SJSA1 (cell line): ENCODE measurements at regions not wholly inside any gene's neighbourhood (a gene's known extent, or its start where the extent isn't known, plus 50 kb on each side); places are given as distances from the start of the nearest gene placed in this dataset.
"Not testable (repeated sequence)": the region's sequence is repeated elsewhere in the genome, so short reads cannot be mapped to it uniquely, and the experiment has no call there.

ENCODE experiments used
- DNase-seq, 2 experiments: peaks; one replicate each; pipeline ENCODE4 v3.0.0-alpha.2; 2015 to 2020; ENCODE audit warnings: low spot score in 2 of 2, low read depth in 1 of 2
- H3K27ac ChIP-seq: fragments of 250-450 bp; sonication (Bioruptor Pico); 2 replicates; pipeline ENCODE4 v1.5.1; 2020; ENCODE audit warnings: mild to moderate bottlenecking, moderate library complexity
- H3K27me3 ChIP-seq: fragments of 250-450 bp; sonication (Bioruptor Pico); replicated peaks from 2 replicates; pipeline ENCODE4 v1.5.1; 2020; ENCODE audit warnings: mild to moderate bottlenecking, moderate library complexity
- H3K36me3 ChIP-seq: fragments of 250-450 bp; sonication (Bioruptor Pico); 2 replicates; pipeline ENCODE4 v1.5.1; 2020; ENCODE audit warnings: mild to moderate bottlenecking
- H3K4me1 ChIP-seq: fragments of 250-450 bp; sonication (Bioruptor Pico); replicated peaks from 2 replicates; pipeline ENCODE4 v1.6.1; 2021; ENCODE audit warnings: mild to moderate bottlenecking
- H3K4me3 ChIP-seq: fragments of 250-450 bp; sonication (Bioruptor Pico); 2 replicates; pipeline ENCODE4 v1.5.1; 2020; ENCODE audit warnings: mild to moderate bottlenecking
- H3K9me3 ChIP-seq: fragments of 250-450 bp; sonication (Bioruptor Pico); replicated peaks from 2 replicates; pipeline ENCODE4 v1.5.1; 2020; ENCODE audit warnings: mild to moderate bottlenecking

DNA sequence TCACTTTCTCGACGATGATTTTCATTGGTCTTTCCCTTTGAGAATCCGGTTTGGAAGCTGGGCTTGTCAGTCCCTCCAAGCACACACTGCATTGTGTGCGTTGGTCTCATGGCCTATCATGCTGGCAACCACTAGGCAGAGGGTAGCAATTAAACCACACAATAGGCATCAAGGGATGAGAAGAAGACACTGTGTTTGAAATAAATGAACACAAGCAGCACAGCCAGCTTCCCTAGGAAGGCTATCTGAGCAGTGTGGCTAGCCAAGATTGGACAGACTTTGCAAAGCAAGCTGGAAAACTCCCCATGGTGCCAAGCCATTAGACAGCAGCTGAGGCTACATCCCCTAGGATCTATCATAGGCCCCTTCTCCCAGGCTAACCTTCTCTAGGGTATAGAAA lies 288.7 kb downstream of the NUF2 start:
- DNase-seq: no peak
- H3K27me3 ChIP-seq: no peaks in the 10 kb centered on the region
- no peak overlapping the region for H3K4me3 ChIP-seq
- no peak overlapping the region for H3K27ac ChIP-seq
- no peaks in the 10 kb centered on the region for H3K9me3 ChIP-seq
- H3K36me3 ChIP-seq: no peaks in the 10 kb centered on the region
- H3K4me1 ChIP-seq: no peaks in the 10 kb centered on the region

- H3K4me1 ChIP-seq: no peaks in the 10 kb centered on the region
- H3K9me3 ChIP-seq: no peaks in the 10 kb centered on the region
- no peak overlapping the region for H3K27ac ChIP-seq
- H3K4me3 ChIP-seq: no peak overlapping the region
- H3K36me3 ChIP-seq: no peaks in the 10 kb centered on the region
- DNase-seq: no peak
- H3K27me3 ChIP-seq: no peaks in the 10 kb centered on the region
Measured at GRCh38 chr1:163614361-163614760, 292.6 kb downstream of the NUF2 start.

- Histone ChIP-seq H3K9me3 (no peaks in the 10 kb centered on the region), H3K4me3 (no peak overlapping the region), H3K4me1 (no peaks in the 10 kb centered on the region), H3K27me3 (no peaks in the 10 kb centered on the region), H3K36me3 (no peaks in the 10 kb centered on the region), H3K27ac (no peak overlapping the region)
- no peak for DNase-seq
Measured at GRCh38 chr1:163628034-163628773, 306.4 kb downstream of the NUF2 start.

DNA sequence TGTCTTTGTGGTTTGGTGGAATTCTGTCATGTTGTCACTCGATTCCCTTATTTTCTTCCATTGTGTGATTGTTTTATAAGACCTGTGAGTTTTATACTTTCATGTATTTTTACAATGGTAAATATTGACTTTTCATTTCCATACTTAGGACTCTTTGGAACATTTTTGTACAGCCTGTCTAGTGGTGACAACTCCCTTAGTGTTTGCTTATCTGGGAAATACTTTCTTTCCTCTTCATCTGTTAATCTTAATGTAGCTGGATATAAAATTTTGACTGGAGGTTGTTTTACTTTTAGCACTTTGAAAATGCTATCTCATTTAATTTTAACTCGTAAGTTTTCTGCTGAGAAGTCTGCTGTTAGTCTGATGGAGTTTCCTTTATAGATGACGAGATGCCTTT lies 310.5 kb downstream of the NUF2 start:
- H3K27ac ChIP-seq: no peak overlapping the region
- no peak overlapping the region for H3K4me3 ChIP-seq
- no peaks in the 10 kb centered on the region for H3K4me1 ChIP-seq
- no peak for DNase-seq
- no peaks in the 10 kb centered on the region for H3K27me3 ChIP-seq
- no peaks in the 10 kb centered on the region for H3K9me3 ChIP-seq
- H3K36me3 ChIP-seq: no peaks in the 10 kb centered on the region

DNA sequence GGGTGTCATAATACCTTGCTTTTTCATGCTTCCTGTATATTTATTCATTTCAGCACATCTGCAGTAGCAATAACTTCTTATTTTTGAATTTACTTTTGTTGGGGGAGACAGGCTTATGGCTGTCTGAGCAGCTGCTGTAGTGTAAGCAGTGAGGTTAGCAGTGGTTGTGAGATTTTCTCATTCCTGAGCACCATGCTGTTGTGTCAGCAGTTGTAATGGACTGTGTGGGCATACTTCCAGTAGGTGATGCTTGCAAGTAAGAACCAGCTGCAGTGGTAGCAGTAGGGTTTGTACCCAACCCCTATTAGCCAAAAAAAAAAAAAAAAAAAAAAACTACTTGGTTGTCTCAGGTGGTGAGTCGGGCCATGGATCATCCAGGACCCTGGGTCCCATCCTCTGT lies 311.6 kb downstream of the NUF2 start:
- no peaks in the 10 kb centered on the region for H3K9me3 ChIP-seq
- no peaks in the 10 kb centered on the region for H3K27me3 ChIP-seq
- H3K4me3 ChIP-seq: no peak overlapping the region
- H3K36me3 ChIP-seq: no peaks in the 10 kb centered on the region
- H3K27ac ChIP-seq: no peak overlapping the region
- no peaks in the 10 kb centered on the region for H3K4me1 ChIP-seq
- DNase-seq: no peak

GRCh38 chr1:163645676-163646075 lies 323.9 kb downstream of the NUF2 start:
- H3K4me3 ChIP-seq, H3K4me1 ChIP-seq, DNase-seq, H3K36me3 ChIP-seq, H3K27ac ChIP-seq, H3K27me3 ChIP-seq, H3K9me3 ChIP-seq: not testable (repeated sequence)

GRCh38 chr1:163650624-163651023 lies 328.9 kb downstream of the NUF2 start:
- Histone ChIP-seq H3K9me3 (no peaks in the 10 kb centered on the region), H3K36me3 (no peaks in the 10 kb centered on the region), H3K4me1 (no peaks in the 10 kb centered on the region), H3K27me3 (no peaks in the 10 kb centered on the region), H3K27ac (no peak overlapping the region), H3K4me3 (no peak overlapping the region)
- DNase-seq: no peak

DNA sequence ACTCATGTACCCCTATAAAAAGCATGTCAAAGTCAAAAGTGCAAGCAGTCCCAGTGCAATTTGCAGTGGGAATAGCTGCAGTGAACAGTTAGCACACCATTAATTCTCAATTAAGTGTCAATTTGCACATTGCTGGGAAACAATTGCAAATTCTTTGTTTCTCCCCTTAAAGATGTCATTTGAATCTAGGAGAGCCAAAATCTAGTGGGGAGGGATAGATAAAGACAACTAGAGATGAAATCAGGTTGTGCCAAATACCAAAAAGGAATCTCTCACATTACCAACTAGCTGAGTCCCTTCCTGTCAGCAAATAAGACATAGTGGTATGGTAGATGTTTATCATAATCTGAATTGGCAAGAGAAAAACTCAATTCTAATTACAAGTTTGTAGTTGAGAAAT lies 330.7 kb downstream of the NUF2 start:
- no peaks in the 10 kb centered on the region for H3K27me3 ChIP-seq
- no peak overlapping the region for H3K27ac ChIP-seq
- H3K36me3 ChIP-seq: no peaks in the 10 kb centered on the region
- H3K9me3 ChIP-seq: no peaks in the 10 kb centered on the region
- H3K4me3 ChIP-seq: no peak overlapping the region
- DNase-seq: no peak
- H3K4me1 ChIP-seq: no peaks in the 10 kb centered on the region

DNA sequence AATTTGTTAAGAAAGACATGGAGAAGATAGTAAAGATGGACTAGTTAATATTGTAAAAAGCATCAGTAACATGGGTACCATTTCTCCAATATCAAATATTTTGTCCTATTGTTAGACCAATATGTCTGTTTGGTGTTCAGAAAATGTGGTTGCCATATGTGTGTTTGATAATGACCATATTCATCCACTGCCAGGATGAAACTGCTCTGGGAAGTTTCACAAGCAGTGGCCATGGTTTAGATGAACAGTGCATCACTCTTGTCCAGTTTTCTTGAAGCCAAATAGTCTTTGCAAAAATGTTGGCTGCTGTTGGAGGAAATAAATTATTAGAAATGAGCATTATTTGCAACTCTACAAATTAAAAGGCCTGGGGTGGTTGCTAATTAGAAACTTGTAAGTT lies 333.8 kb downstream of the NUF2 start:
- H3K36me3 ChIP-seq: no peaks in the 10 kb centered on the region
- no peak for DNase-seq
- H3K27ac ChIP-seq: no peak overlapping the region
- H3K9me3 ChIP-seq: no peaks in the 10 kb centered on the region
- no peaks in the 10 kb centered on the region for H3K27me3 ChIP-seq
- no peaks in the 10 kb centered on the region for H3K4me1 ChIP-seq
- H3K4me3 ChIP-seq: no peak overlapping the region

GRCh38 chr1:163656095-163656759 lies 334.5 kb downstream of the NUF2 start:
- Histone ChIP-seq H3K27ac (no peak overlapping the region), H3K9me3 (no peaks in the 10 kb centered on the region), H3K4me1 (no peaks in the 10 kb centered on the region), H3K36me3 (no peaks in the 10 kb centered on the region), H3K27me3 (no peaks in the 10 kb centered on the region), H3K4me3 (no peak overlapping the region)
- DNase-seq: no peak

DNA sequence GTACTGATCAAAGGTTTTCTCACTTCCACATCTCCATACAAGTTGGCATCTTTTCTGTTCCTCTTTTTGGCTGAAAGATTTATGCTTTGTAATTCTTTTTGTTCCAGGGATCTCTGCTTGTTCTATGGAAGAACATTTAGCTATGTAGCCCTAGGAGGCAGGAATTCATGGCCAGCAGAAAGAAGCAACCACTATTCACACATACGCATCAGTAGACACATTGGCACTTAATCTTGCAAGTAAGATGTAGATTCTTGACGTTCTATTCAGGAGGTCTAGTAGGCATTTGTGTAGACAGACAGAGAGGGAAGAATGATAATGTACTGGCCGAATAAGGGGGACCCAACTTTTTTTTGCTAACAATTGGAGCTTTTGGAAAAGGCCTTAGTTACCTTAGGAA lies 336.0 kb downstream of the NUF2 start:
- DNase-seq: no peak
- Histone ChIP-seq H3K4me1 (no peaks in the 10 kb centered on the region), H3K36me3 (no peaks in the 10 kb centered on the region), H3K27me3 (no peaks in the 10 kb centered on the region), H3K27ac (no peak overlapping the region), H3K4me3 (no peak overlapping the region), H3K9me3 (no peaks in the 10 kb centered on the region)

- Histone ChIP-seq H3K4me3 (no peak overlapping the region), H3K36me3 (no peaks in the 10 kb centered on the region)
Measured at GRCh38 chr1:163661391-163661790, 339.6 kb downstream of the NUF2 start.

DNA sequence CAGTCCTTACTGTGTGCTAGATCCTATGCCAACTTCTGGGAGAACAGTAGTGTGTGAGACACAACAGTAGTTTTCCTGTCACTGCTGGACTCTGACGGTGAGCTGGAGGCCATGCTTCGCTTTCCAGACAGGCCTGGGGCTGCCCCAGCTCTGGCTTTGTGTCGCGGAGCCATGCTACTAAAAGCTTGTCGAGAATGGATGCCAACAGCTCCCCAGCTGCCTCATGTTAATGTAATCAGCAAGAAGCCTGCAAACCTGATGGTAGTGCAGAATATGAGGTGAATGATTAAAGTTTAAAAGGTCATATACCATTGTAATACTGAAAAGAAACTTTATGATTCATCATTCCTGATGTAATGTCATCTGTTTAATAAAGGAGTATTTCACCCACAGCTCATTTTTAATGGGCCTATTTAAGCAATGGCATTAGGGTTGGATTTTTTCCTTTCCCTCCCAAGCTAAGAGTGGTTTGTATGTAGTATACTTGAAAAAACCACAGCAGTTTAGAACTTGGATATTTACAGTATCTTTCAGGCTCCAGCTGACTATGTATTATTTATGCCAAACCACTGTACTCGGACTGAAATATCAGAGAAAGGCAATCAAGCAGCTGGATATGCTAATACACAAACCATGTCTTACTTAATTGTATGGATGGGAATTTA lies 343.0 kb downstream of the NUF2 start:
- no peaks in the 10 kb centered on the region for H3K9me3 ChIP-seq
- no peaks in the 10 kb centered on the region for H3K27me3 ChIP-seq
- no peaks in the 10 kb centered on the region for H3K4me1 ChIP-seq
- H3K27ac ChIP-seq: no peak overlapping the region
- H3K36me3 ChIP-seq: no peaks in the 10 kb centered on the region
- no peak overlapping the region for H3K4me3 ChIP-seq
- no peak for DNase-seq

More at GRCh38 chr1:163661391-163661790, 339.6 kb downstream of the NUF2 start:
- no peaks in the 10 kb centered on the region for H3K9me3 ChIP-seq
- H3K27ac ChIP-seq: no peak overlapping the region
- no peaks in the 10 kb centered on the region for H3K27me3 ChIP-seq
- DNase-seq: no peak
- no peaks in the 10 kb centered on the region for H3K4me1 ChIP-seq

GRCh38 chr1:163668472-163668871 lies 346.7 kb downstream of the NUF2 start:
- no peak overlapping the region for H3K27ac ChIP-seq
- H3K4me3 ChIP-seq: no peak overlapping the region
- no peak for DNase-seq
- no peaks in the 10 kb centered on the region for H3K36me3 ChIP-seq
- H3K4me1 ChIP-seq: no peaks in the 10 kb centered on the region
- H3K27me3 ChIP-seq: no peaks in the 10 kb centered on the region
- H3K9me3 ChIP-seq: no peaks in the 10 kb centered on the region
